Activated CD4-positive, alpha-beta T cell treated with anti-CD3 and anti-CD28 coated beads, Interleukin-2, amount 10 ng/mL, durations not matched to agents 7 days and 5 days (primary cell): ENCODE measurements at regions not wholly inside any gene's neighbourhood (a gene's known extent, or its start where the extent isn't known, plus 50 kb on each side); places are given as distances from the start of the nearest gene placed in this dataset.
"Not testable (repeated sequence)": the region's sequence is repeated elsewhere in the genome, so short reads cannot be mapped to it uniquely, and the experiment has no call there.

Source experiments
- CTCF ChIA-PET: fragments of 350-600 bp; sonication (Branson Sonifier 250); formaldehyde crosslinking; loops from one replicate; lab custom pipeline; 2021; ENCODE audit warnings: antibody characterized with exemption; lab: Charles Lee
- POLR2A ChIA-PET: fragments of 350-600 bp; sonication (Branson Sonifier 250); formaldehyde crosslinking; loops from one replicate; lab custom pipeline; 2021; ENCODE audit warnings: antibody characterized with exemption; lab: Charles Lee
- DNase-seq: peaks from one replicate; pipeline ENCODE4 v3.0.0-alpha.2; 2020
- H3K27ac Mint-ChIP-seq: one replicate; pipeline ENCODE4 v1.8.0; 2021; ENCODE audit warnings: mild to moderate bottlenecking, moderate library complexity, mixed read lengths
- H3K27me3 Mint-ChIP-seq: one replicate; pipeline ENCODE4 v1.8.0; 2021; ENCODE audit warnings: mixed read lengths
- H3K36me3 Mint-ChIP-seq: one replicate; pipeline ENCODE4 v1.8.0; 2021; ENCODE audit warnings: low read depth, mixed read lengths
- H3K4me1 Mint-ChIP-seq: one replicate; pipeline ENCODE4 v1.8.0; 2021; ENCODE audit warnings: mixed read lengths
- H3K4me3 Mint-ChIP-seq: one replicate; pipeline ENCODE4 v1.8.0; 2021; ENCODE audit warnings: mild to moderate bottlenecking, moderate library complexity, mixed read lengths
- H3K9me3 Mint-ChIP-seq: one replicate; pipeline ENCODE4 v1.8.0; 2021; ENCODE audit warnings: mixed read lengths

- no peaks in the 10 kb centered on the region for H3K27me3 Mint-ChIP-seq
- CTCF ChIA-PET: interaction anchor here (1.0 to 1.1 kb wide), 3 partner anchors 9 to 87 kb away, joined by 3 to 4 read pairs (median 3); no protein-coding TSS in a partner anchor
- H3K27ac Mint-ChIP-seq: no peak overlapping the region
Observed at GRCh38 chr7:3141326-3141725, 97.7 kb upstream of the CARD11 start.

GRCh38 chr7:3143869-3144775 lies 100.5 kb upstream of the CARD11 start:
- DNase-seq: no peak
- Mint-ChIP-seq H3K9me3 (no peaks in the 10 kb centered on the region), H3K36me3 (no peaks in the 10 kb centered on the region), H3K27ac (no peak overlapping the region), H3K4me1 (peaks cover 7% of the 10 kb centered on the region), H3K4me3 (no peak overlapping the region), H3K27me3 (no peaks in the 10 kb centered on the region)
- ChIA-PET CTCF (interaction anchor here (1.2 to 1.3 kb wide), 2 partner anchors 10 to 26 kb away, joined by 3 read pairs; no protein-coding TSS in a partner anchor), POLR2A (no interaction called here)

More at GRCh38 chr7:3141326-3141725, 97.7 kb upstream of the CARD11 start:
- H3K9me3 Mint-ChIP-seq: peaks cover 2% of the 10 kb centered on the region
- POLR2A ChIA-PET: no interaction called here
- H3K36me3 Mint-ChIP-seq: no peaks in the 10 kb centered on the region
- H3K4me1 Mint-ChIP-seq: no peaks in the 10 kb centered on the region
- H3K4me3 Mint-ChIP-seq: no peak overlapping the region
- DNase-seq: no peak

- H3K4me3 Mint-ChIP-seq, H3K27ac Mint-ChIP-seq, POLR2A ChIA-PET, H3K9me3 Mint-ChIP-seq, H3K36me3 Mint-ChIP-seq, DNase-seq, H3K4me1 Mint-ChIP-seq, H3K27me3 Mint-ChIP-seq: not testable (repeated sequence)
- CTCF ChIA-PET: interaction anchor here (1.3 kb wide), 1 partner anchor 26 kb away, joined by 3 read pairs; no protein-coding TSS in a partner anchor
Observed at GRCh38 chr7:3144776-3145125, 101.1 kb upstream of the CARD11 start.

- Mint-ChIP-seq H3K4me1 (peaks cover 15% of the 10 kb centered on the region), H3K27me3 (no peaks in the 10 kb centered on the region), H3K4me3 (no peak overlapping the region), H3K27ac (no peak overlapping the region), H3K36me3 (no peaks in the 10 kb centered on the region), H3K9me3 (no peaks in the 10 kb centered on the region)
- ChIA-PET POLR2A (no interaction called here), CTCF (interaction anchor here (1.0 to 1.2 kb wide), 2 partner anchors 11 to 31 kb away, joined by 3 to 4 read pairs; no protein-coding TSS in a partner anchor)
- no peak for DNase-seq
Observed at GRCh38 chr7:3146571-3147226, 103.0 kb upstream of the CARD11 start.

- H3K27me3 Mint-ChIP-seq, H3K9me3 Mint-ChIP-seq, H3K36me3 Mint-ChIP-seq, H3K4me3 Mint-ChIP-seq, DNase-seq, H3K27ac Mint-ChIP-seq: not testable (repeated sequence)
- POLR2A ChIA-PET: interaction anchor here (0.6 kb wide), 1 partner anchor 15 kb away, joined by 3 read pairs; no protein-coding TSS in a partner anchor
- CTCF ChIA-PET: interaction anchor here (0.8 kb wide), 1 partner anchor 255 kb away, joined by 3 read pairs; no protein-coding TSS in a partner anchor
- peaks cover 18% of the 10 kb centered on the region for H3K4me1 Mint-ChIP-seq
Observed at GRCh38 chr7:3148471-3148870, 104.8 kb upstream of the CARD11 start.

GRCh38 chr7:3149231-3149995 lies 105.7 kb upstream of the CARD11 start:
- peaks cover 26% of the 10 kb centered on the region for H3K4me1 Mint-ChIP-seq
- no peak overlapping the region for H3K4me3 Mint-ChIP-seq
- H3K36me3 Mint-ChIP-seq: no peaks in the 10 kb centered on the region
- CTCF ChIA-PET: interaction anchor here (0.8 kb wide), 1 partner anchor 256 kb away, joined by 3 read pairs; no protein-coding TSS in a partner anchor
- no peaks in the 10 kb centered on the region for H3K9me3 Mint-ChIP-seq
- H3K27ac Mint-ChIP-seq: no peak overlapping the region
- POLR2A ChIA-PET: no interaction called here
- no peak for DNase-seq
- H3K27me3 Mint-ChIP-seq: no peaks in the 10 kb centered on the region

- CTCF ChIA-PET: no interaction called here
- H3K27ac Mint-ChIP-seq: no peak overlapping the region
- DNase-seq: no peak
- H3K9me3 Mint-ChIP-seq: no peaks in the 10 kb centered on the region
- H3K4me1 Mint-ChIP-seq: peaks cover 32% of the 10 kb centered on the region
- H3K4me3 Mint-ChIP-seq: no peak overlapping the region
- H3K36me3 Mint-ChIP-seq: no peaks in the 10 kb centered on the region
- H3K27me3 Mint-ChIP-seq: no peaks in the 10 kb centered on the region
- POLR2A ChIA-PET: no interaction called here
Observed at GRCh38 chr7:3150027-3150426, 106.4 kb upstream of the CARD11 start.

- H3K9me3 Mint-ChIP-seq: no peaks in the 10 kb centered on the region
- ChIA-PET POLR2A (no interaction called here), CTCF (interaction anchor here (0.9 to 1.4 kb wide), 3 partner anchors 84 to 257 kb away, joined by 3 read pairs; no protein-coding TSS in a partner anchor)
- H3K27me3 Mint-ChIP-seq: no peaks in the 10 kb centered on the region
- no peaks in the 10 kb centered on the region for H3K36me3 Mint-ChIP-seq
- H3K27ac Mint-ChIP-seq: no peak overlapping the region
- no peak for DNase-seq
- peaks cover 29% of the 10 kb centered on the region for H3K4me1 Mint-ChIP-seq
- no peak overlapping the region for H3K4me3 Mint-ChIP-seq
Observed at GRCh38 chr7:3151784-3152183, 108.1 kb upstream of the CARD11 start.

- Mint-ChIP-seq H3K9me3 (no peaks in the 10 kb centered on the region), H3K27ac (peak overlapping the region; percentile 25), H3K4me3 (no peak overlapping the region), H3K27me3 (no peaks in the 10 kb centered on the region), H3K4me1 (peaks cover 25% of the 10 kb centered on the region), H3K36me3 (no peaks in the 10 kb centered on the region)
- DNase-seq: no peak
- ChIA-PET CTCF (interaction anchor here (0.6 to 1.4 kb wide), 3 partner anchors 86 to 258 kb away, joined by 3 to 5 read pairs (median 3); no protein-coding TSS in a partner anchor), POLR2A (no interaction called here)
Observed at GRCh38 chr7:3152714-3153113, 109.0 kb upstream of the CARD11 start.

GRCh38 chr7:3153118-3153517 lies 109.5 kb upstream of the CARD11 start:
- H3K4me1 Mint-ChIP-seq: peaks cover 27% of the 10 kb centered on the region
- DNase-seq: no peak
- H3K27me3 Mint-ChIP-seq: no peaks in the 10 kb centered on the region
- no peaks in the 10 kb centered on the region for H3K36me3 Mint-ChIP-seq
- ChIA-PET POLR2A (interaction anchor here (0.8 kb wide), 1 partner anchor 74 kb away, joined by 3 read pairs; no protein-coding TSS in a partner anchor), CTCF (interaction anchor here (0.6 to 0.8 kb wide), 3 partner anchors 47 to 288 kb away, joined by 3 to 4 read pairs (median 3); no protein-coding TSS in a partner anchor)
- no peak overlapping the region for H3K27ac Mint-ChIP-seq
- H3K4me3 Mint-ChIP-seq: no peak overlapping the region
- H3K9me3 Mint-ChIP-seq: no peaks in the 10 kb centered on the region

GRCh38 chr7:3154317-3154716 lies 110.7 kb upstream of the CARD11 start:
- Mint-ChIP-seq H3K9me3 (no peaks in the 10 kb centered on the region), H3K27ac (no peak overlapping the region), H3K27me3 (peaks cover 2% of the 10 kb centered on the region), H3K4me1 (peaks cover 27% of the 10 kb centered on the region), H3K36me3 (no peaks in the 10 kb centered on the region), H3K4me3 (no peak overlapping the region)
- ChIA-PET CTCF (interaction anchor here (0.6 to 1.4 kb wide), 11 partner anchors 10 to 299 kb away, joined by 3 to 7 read pairs (median 3); no protein-coding TSS in a partner anchor), POLR2A (no interaction called here)
- DNase-seq: no peak

- Mint-ChIP-seq H3K27me3 (peaks cover 4% of the 10 kb centered on the region), H3K9me3 (no peaks in the 10 kb centered on the region), H3K36me3 (no peaks in the 10 kb centered on the region), H3K27ac (no peak overlapping the region), H3K4me1 (peaks cover 24% of the 10 kb centered on the region), H3K4me3 (no peak overlapping the region)
- ChIA-PET POLR2A (no interaction called here), CTCF (interaction anchor here (0.6 to 1.4 kb wide), 9 partner anchors 10 to 300 kb away, joined by 3 to 7 read pairs (median 3); no protein-coding TSS in a partner anchor)
- DNase-seq: peak; percentile 76
Observed at GRCh38 chr7:3154881-3155494, 111.3 kb upstream of the CARD11 start.
